ENCODE measurements at regions not wholly inside any gene's neighbourhood (a gene's known extent, or its start where the extent isn't known, plus 50 kb on each side); places are given as distances from the start of the nearest gene placed in this dataset.

DNA sequence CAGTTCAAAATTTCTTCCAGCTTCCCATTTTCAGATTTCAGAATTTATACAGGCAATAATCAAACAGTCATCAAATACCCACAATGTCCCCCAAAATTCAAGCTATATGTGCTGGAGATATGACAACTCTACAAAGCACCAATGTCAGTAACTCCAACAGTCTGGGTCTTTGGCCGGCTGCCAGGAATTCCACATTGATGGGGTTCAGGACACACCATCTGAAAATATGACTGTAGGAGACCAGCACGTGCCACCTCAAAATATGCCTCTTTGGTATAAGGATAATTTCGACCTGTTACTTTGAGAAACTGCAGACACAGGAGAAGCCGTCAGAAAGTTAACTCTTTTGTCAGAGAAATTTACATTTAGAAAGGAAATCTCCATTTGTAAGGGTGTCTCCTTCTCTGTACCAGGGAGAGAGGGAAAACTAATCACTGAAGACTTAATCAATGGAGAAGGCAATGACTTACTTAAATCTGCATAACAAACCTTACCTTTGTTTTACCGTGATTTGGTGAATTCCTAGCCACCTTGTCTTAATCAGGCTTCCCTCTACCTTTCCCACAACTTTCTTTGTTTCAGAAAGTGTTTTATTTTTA lies 594.3 kb upstream of the CDH5 start:
- TF ChIP-seq POLR2A (IDR thresholded peaks at IDR 0.05) (no peak), EP300 (IDR thresholded peaks at IDR 0.05) (no peak)
